Nephron progenitor cell (in vitro differentiated cells): ENCODE measurements at regions not wholly inside any gene's neighbourhood (a gene's known extent, or its start where the extent isn't known, plus 50 kb on each side); places are given as distances from the start of the nearest gene placed in this dataset.
"Not testable (repeated sequence)": the region's sequence is repeated elsewhere in the genome, so short reads cannot be mapped to it uniquely, and the experiment has no call there.

ENCODE experiments used
- DNase-seq: peaks from one replicate; pipeline ENCODE4 v3.0.0; 2021
- H3K27ac Mint-ChIP-seq: 2 replicates; pipeline ENCODE4 v1.8.0; 2021; ENCODE audit warnings: mild to moderate bottlenecking, moderate library complexity, mixed read lengths
- H3K27me3 Mint-ChIP-seq: 2 replicates; pipeline ENCODE4 v1.8.0; 2021; ENCODE audit warnings: mild to moderate bottlenecking, low read depth, mixed read lengths; ENCODE audit not compliant: poor library complexity
- H3K36me3 Mint-ChIP-seq: 2 replicates; pipeline ENCODE4 v1.8.0; 2021; ENCODE audit warnings: low read depth, mixed read lengths
- H3K4me1 Mint-ChIP-seq: 2 replicates; pipeline ENCODE4 v1.8.0; 2021; ENCODE audit warnings: mixed read lengths
- H3K4me3 Mint-ChIP-seq: 2 replicates; pipeline ENCODE4 v1.8.0; 2021; ENCODE audit warnings: mild to moderate bottlenecking, moderate library complexity, mixed read lengths
- H3K9me3 Mint-ChIP-seq: 2 replicates; pipeline ENCODE4 v1.8.0; 2021; ENCODE audit warnings: mild to moderate bottlenecking, moderate library complexity, mixed read lengths
- TF ChIP-seq, protein P1 (sequence below): fragments of 200-600 bp; sonication (generic); IDR thresholded peaks from 2 replicates; pipeline ENCODE4 v1.5.0; 2021; ENCODE audit warnings: antibody characterized with exemption

DNA sequence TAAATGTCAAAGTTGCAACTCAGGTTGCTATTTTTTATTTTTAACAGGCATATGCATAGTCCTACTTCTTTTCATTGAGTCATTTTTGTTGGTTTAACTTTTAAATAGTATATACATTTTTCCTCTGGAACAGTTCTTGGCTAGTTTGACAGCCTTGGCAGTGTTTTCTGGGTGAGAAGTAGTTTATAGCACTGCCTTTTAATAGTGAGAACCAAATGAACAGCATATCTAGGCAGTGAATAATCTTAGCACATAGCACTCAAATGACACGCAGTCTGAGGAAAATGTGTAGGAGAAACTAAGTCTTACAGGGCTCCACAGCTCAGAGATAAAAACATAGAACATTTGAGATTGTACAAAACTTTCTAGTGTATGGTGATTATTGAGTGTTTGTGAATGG lies 265.5 kb upstream of the POT1 start:
- Mint-ChIP-seq H3K4me3 (no peak overlapping the region), H3K4me1 (no peaks in the 10 kb centered on the region), H3K27me3 (peaks cover 4% of the 10 kb centered on the region), H3K9me3 (peaks cover 7% of the 10 kb centered on the region), H3K36me3 (no peaks in the 10 kb centered on the region), H3K27ac (no peak overlapping the region)
- TF ChIP-seq, protein P1, sequence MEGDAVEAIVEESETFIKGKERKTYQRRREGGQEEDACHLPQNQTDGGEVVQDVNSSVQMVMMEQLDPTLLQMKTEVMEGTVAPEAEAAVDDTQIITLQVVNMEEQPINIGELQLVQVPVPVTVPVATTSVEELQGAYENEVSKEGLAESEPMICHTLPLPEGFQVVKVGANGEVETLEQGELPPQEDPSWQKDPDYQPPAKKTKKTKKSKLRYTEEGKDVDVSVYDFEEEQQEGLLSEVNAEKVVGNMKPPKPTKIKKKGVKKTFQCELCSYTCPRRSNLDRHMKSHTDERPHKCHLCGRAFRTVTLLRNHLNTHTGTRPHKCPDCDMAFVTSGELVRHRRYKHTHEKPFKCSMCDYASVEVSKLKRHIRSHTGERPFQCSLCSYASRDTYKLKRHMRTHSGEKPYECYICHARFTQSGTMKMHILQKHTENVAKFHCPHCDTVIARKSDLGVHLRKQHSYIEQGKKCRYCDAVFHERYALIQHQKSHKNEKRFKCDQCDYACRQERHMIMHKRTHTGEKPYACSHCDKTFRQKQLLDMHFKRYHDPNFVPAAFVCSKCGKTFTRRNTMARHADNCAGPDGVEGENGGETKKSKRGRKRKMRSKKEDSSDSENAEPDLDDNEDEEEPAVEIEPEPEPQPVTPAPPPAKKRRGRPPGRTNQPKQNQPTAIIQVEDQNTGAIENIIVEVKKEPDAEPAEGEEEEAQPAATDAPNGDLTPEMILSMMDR: no peak
- DNase-seq: no peak

DNA sequence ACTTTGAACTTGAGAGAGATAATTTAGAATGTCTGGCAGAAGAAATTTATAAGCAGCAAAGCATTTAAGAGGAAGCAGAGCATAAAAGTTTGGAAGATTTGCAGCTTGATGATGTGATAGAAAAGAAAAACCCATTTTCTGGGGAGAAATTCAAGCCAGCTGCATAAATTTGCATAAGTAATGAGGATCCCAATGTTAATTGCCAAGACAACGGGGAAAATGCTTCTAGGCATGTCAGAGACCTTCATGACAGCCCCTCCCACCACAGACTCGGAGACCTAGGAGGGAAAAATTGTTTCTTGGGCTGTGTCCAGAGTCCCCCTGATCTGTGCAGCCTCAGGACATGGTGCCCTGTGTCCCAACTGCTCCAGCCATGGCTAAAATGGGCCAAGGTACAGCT lies 263.6 kb upstream of the POT1 start:
- peaks cover 7% of the 10 kb centered on the region for H3K9me3 Mint-ChIP-seq
- DNase-seq: no peak
- no peak overlapping the region for H3K27ac Mint-ChIP-seq
- no peak overlapping the region for H3K4me3 Mint-ChIP-seq
- TF ChIP-seq, protein P1: no peak
- peaks cover 4% of the 10 kb centered on the region for H3K27me3 Mint-ChIP-seq
- no peaks in the 10 kb centered on the region for H3K4me1 Mint-ChIP-seq
- H3K36me3 Mint-ChIP-seq: no peaks in the 10 kb centered on the region

DNA sequence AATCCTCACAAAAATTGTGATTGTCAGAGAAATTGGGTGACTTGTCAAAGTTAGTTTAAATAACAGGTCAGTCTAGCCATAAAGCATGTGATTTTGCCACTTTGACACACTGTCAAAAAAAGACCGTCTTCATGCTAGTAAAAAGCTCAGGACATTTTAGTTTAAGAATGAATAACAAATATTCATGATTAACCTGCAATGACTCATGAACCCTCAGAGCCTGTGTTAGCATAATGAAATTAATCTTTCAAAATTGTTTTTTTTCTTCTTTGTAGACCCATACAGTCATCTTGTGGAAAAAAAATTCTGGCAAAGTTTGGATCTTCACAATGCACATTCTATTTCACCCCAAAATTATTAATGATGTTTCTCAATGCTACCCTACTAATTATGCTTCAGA lies 255.2 kb upstream of the POT1 start:
- TF ChIP-seq, protein P1: no peak
- H3K36me3 Mint-ChIP-seq: no peaks in the 10 kb centered on the region
- H3K27ac Mint-ChIP-seq: no peak overlapping the region
- DNase-seq: no peak
- peaks cover 4% of the 10 kb centered on the region for H3K9me3 Mint-ChIP-seq
- no peaks in the 10 kb centered on the region for H3K4me1 Mint-ChIP-seq
- peaks cover 3% of the 10 kb centered on the region for H3K27me3 Mint-ChIP-seq
- no peak overlapping the region for H3K4me3 Mint-ChIP-seq

DNA sequence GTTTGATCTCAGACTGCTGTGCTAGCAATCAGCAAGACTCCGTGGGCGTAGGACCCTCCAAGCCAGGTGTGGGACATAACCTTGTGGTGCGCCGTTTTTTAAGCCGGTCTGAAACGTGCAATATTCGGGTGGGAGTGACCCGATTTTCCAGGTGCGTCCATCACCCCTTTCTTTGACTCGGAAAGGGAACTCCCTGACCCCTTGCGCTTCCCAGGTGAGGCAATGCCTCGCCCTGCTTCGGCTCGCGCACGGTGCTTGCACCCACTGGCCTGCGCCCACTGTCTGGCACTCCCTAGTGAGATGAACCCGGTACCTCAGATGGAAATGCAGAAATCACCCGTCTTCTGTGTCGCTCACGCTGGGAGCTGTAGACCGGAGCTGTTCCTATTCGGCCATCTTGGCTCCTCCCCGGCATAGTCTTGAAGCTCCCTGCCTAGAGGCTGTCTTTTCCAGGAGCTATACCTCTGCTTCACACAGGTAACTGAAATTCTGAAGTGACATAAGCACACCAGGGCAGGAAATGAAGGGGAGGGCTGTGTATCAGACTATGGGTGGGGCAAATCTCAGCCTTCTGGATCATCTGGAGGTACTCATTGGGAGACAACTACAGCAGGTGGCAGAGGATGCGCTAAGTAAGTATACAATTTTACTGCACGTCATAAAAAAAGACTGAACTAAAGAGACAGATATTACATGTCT lies 252.1 kb upstream of the POT1 start:
- H3K36me3 Mint-ChIP-seq, H3K27me3 Mint-ChIP-seq, H3K27ac Mint-ChIP-seq, H3K4me3 Mint-ChIP-seq, H3K4me1 Mint-ChIP-seq, DNase-seq: not testable (repeated sequence)
- H3K9me3 Mint-ChIP-seq: peaks cover 16% of the 10 kb centered on the region

DNA sequence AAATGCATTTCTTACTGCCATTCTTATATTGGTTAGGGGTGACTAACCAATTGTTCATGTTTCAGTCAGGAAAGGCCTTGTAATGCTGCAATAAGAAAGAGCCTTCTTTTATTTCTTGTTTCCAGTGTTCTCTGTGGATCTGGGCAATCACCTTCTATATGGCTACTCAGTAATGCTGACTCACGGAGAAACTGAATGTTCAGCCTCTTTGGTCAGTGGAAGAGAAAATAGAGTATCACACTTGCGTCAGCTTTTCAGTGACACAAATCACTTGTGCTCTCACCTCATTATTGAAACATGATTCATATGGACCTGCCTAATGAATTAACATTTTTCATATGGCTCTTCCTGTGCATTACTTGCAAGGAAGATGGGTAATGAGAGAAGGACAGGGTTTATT lies 243.9 kb upstream of the POT1 start:
- TF ChIP-seq, protein P1: no peak
- Mint-ChIP-seq H3K36me3 (no peaks in the 10 kb centered on the region), H3K27me3 (peaks cover 4% of the 10 kb centered on the region), H3K9me3 (peaks cover 9% of the 10 kb centered on the region), H3K27ac (no peak overlapping the region), H3K4me3 (no peak overlapping the region), H3K4me1 (no peaks in the 10 kb centered on the region)
- DNase-seq: no peak

DNA sequence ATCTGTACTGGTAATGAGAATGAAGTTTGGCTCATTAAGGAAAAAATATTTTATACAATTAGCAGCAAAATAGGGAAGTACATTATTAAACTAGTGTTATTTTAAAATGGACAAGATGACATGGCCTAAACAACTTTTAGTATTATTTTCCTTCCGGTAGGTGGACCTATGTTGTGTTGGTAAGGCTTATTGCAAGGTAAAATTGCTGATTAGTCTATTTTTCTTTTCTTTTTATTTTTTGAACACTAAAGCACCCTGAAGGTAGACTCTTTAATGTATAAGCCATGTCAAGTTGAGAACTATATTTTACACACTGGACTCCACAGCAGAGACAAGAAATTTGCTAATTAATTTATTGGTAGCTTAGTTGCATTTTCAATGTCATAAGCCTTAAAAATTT lies 239.5 kb upstream of the POT1 start:
- no peak overlapping the region for H3K27ac Mint-ChIP-seq
- TF ChIP-seq, protein P1: no peak
- no peaks in the 10 kb centered on the region for H3K36me3 Mint-ChIP-seq
- no peaks in the 10 kb centered on the region for H3K4me1 Mint-ChIP-seq
- no peaks in the 10 kb centered on the region for H3K27me3 Mint-ChIP-seq
- no peak for DNase-seq
- no peaks in the 10 kb centered on the region for H3K9me3 Mint-ChIP-seq
- no peak overlapping the region for H3K4me3 Mint-ChIP-seq
